ENCODE measurements at regions not wholly inside any gene's neighbourhood (a gene's known extent, or its start where the extent isn't known, plus 50 kb on each side); places are given as distances from the start of the nearest gene placed in this dataset.
"Not testable (repeated sequence)": the region's sequence is repeated elsewhere in the genome, so short reads cannot be mapped to it uniquely, and the experiment has no call there.

- intact Hi-C loops (cut with micrococcal nuclease): no loop called here
- DNase-seq (no peak), ATAC-seq (no peak)
- POLR2A ChIA-PET: no interaction called here
- H3K4me1 ChIP-seq (ENCODE audit: control insufficient read depth in 2 of 2, insufficient read depth in 2 of 2, low read length in 2 of 2): no peaks in the 10 kb centered on the region
- H3K27ac ChIP-seq (ENCODE audit: low read depth, low read length): no peak overlapping the region
- no peaks in the 10 kb centered on the region for H3K36me3 ChIP-seq (ENCODE audit: control insufficient read depth in 2 of 3, insufficient read depth in 3 of 3, low read length in 3 of 3)
- CTCF ChIA-PET: no interaction called here
- H3K9me3 ChIP-seq (ENCODE audit: control insufficient read depth in 2 of 3, low read length in 3 of 3): peaks cover 0 to 8% (median 0%) of the 10 kb centered on the region in 3 experiments
- H3K27ac Mint-ChIP-seq: no peak overlapping the region
- H3K4me3 ChIP-seq (ENCODE audit: low read length): no peak overlapping the region
- peaks cover 5 to 35% (median 21%) of the 10 kb centered on the region in 11 donors for H3K9me3 Mint-ChIP-seq
- no peaks in the 10 kb centered on the region for H3K27me3 ChIP-seq (ENCODE audit: control insufficient read depth in 2 of 2, insufficient read depth in 2 of 2, low read length in 2 of 2)
- H3K4me1 Mint-ChIP-seq: no peaks in the 10 kb centered on the region
- no peak overlapping the region for H3K4me3 Mint-ChIP-seq
- peaks cover 0 to 11% (median 0%) of the 10 kb centered on the region in 5 donors for H3K36me3 Mint-ChIP-seq
- peaks cover 0 to 37% (median 27%) of the 10 kb centered on the region in 5 donors for H3K27me3 Mint-ChIP-seq
These were observed 100.4 kb downstream of the EN1 start for GRCh38 chr2:118747066-118747465.

- intact Hi-C loops (cut with micrococcal nuclease); CTCF ChIA-PET; H3K4me1 Mint-ChIP-seq: not testable (repeated sequence)
These were observed 102.7 kb downstream of the EN1 start for GRCh38 chr2:118744682-118745181.

DNA sequence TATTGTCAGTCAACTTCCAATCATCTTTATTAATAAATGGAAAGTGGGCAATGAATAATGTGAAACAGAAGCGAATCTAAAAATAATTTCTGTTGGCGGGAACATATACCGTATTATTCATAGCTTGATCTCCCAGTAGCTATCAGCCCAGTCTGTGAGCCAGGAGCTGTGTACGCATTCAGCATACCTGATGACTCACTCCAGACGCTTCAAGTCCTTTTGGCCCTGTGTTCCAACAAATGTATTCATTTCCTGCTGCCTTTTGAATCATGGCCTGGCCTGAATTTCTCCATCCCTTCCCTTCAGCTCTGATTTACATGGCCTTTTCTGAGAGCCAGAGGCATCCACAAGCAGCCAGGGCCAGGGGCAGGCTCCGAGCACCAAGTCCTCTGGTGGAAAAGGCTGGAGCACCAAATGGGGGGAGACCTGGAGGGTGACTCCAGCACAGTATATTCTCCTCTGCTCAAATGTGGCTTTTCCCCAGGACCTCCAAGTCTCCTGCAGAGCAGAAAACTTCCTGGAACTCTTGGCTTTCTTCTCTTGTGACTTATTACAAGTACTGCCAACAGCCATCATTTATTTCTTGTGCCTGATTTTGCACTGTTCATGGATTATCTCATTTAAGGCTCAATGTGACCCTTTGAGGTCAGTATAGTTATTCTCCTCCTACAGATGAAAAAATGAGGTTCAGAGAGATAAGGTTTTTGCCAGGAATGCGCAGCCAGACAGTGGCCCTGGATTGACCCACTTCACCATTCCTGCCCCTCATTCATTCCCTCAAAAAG is 108.7 kb downstream of the EN1 start:
- Histone ChIP-seq H3K36me3 (ENCODE audit: control insufficient read depth in 2 of 3, insufficient read depth in 3 of 3, low read length in 3 of 3) (no peaks in the 10 kb centered on the region), H3K4me3 (ENCODE audit: low read length) (no peak overlapping the region), H3K27ac (ENCODE audit: low read depth, low read length) (no peak overlapping the region), H3K9me3 (ENCODE audit: control insufficient read depth in 2 of 3, low read length in 3 of 3) (no peaks in the 10 kb centered on the region), H3K27me3 (ENCODE audit: control insufficient read depth in 2 of 2, insufficient read depth in 2 of 2, low read length in 2 of 2) (no peaks in the 10 kb centered on the region), H3K4me1 (ENCODE audit: control insufficient read depth in 2 of 2, insufficient read depth in 2 of 2, low read length in 2 of 2) (no peaks in the 10 kb centered on the region)
- POLR2A ChIA-PET: no interaction called here
- peaks cover 0 to 32% (median 20%) of the 10 kb centered on the region in 5 donors for H3K27me3 Mint-ChIP-seq
- intact Hi-C loops (cut with micrococcal nuclease): no loop called here
- peaks cover 0 to 5% (median 0%) of the 10 kb centered on the region in 5 donors for H3K36me3 Mint-ChIP-seq
- no peak overlapping the region for H3K4me3 Mint-ChIP-seq
- ATAC-seq: no peak
- no peaks in the 10 kb centered on the region for H3K4me1 Mint-ChIP-seq
- CTCF ChIA-PET: no interaction called here
- no peak for DNase-seq
- no peak overlapping the region for H3K27ac Mint-ChIP-seq
- peaks cover 0 to 15% (median 5%) of the 10 kb centered on the region in 11 donors for H3K9me3 Mint-ChIP-seq

More at GRCh38 chr2:118744682-118745181, 102.7 kb downstream of the EN1 start:
- ATAC-seq; H3K9me3 ChIP-seq (ENCODE audit: control insufficient read depth in 2 of 3, low read length in 3 of 3); H3K4me3 ChIP-seq (ENCODE audit: low read length); POLR2A ChIA-PET; H3K36me3 ChIP-seq (ENCODE audit: control insufficient read depth in 2 of 3, insufficient read depth in 3 of 3, low read length in 3 of 3); H3K4me1 ChIP-seq (ENCODE audit: control insufficient read depth in 2 of 2, insufficient read depth in 2 of 2, low read length in 2 of 2); H3K27me3 ChIP-seq (ENCODE audit: control insufficient read depth in 2 of 2, insufficient read depth in 2 of 2, low read length in 2 of 2); DNase-seq; H3K27ac Mint-ChIP-seq; H3K4me3 Mint-ChIP-seq; H3K27ac ChIP-seq (ENCODE audit: low read depth, low read length): not testable (repeated sequence)
- Mint-ChIP-seq H3K36me3 (peaks cover 0 to 11% (median 0%) of the 10 kb centered on the region in 5 donors), H3K9me3 (peaks cover 5 to 39% (median 19%) of the 10 kb centered on the region in 11 donors), H3K27me3 (peaks cover 0 to 38% (median 23%) of the 10 kb centered on the region in 5 donors)

- DNase-seq (no peak), ATAC-seq (no peak)
- Histone ChIP-seq H3K27ac (ENCODE audit: low read depth, low read length) (no peak overlapping the region), H3K4me3 (ENCODE audit: low read length) (no peak overlapping the region), H3K4me1 (ENCODE audit: control insufficient read depth in 2 of 2, insufficient read depth in 2 of 2, low read length in 2 of 2) (no peaks in the 10 kb centered on the region), H3K27me3 (ENCODE audit: control insufficient read depth in 2 of 2, insufficient read depth in 2 of 2, low read length in 2 of 2) (no peaks in the 10 kb centered on the region), H3K36me3 (ENCODE audit: control insufficient read depth in 2 of 3, insufficient read depth in 3 of 3, low read length in 3 of 3) (no peaks in the 10 kb centered on the region), H3K9me3 (ENCODE audit: control insufficient read depth in 2 of 3, low read length in 3 of 3) (no peaks in the 10 kb centered on the region)
- ChIA-PET POLR2A (no interaction called here), CTCF (no interaction called here)
- Mint-ChIP-seq H3K27ac (no peak overlapping the region), H3K9me3 (peaks cover 0 to 9% (median 2%) of the 10 kb centered on the region in 11 donors), H3K4me1 (no peaks in the 10 kb centered on the region), H3K4me3 (peak overlapping the region in 1 of 10 donors; percentile 2), H3K27me3 (peaks cover 0 to 28% (median 20%) of the 10 kb centered on the region in 5 donors), H3K36me3 (peaks cover 0 to 3% (median 0%) of the 10 kb centered on the region in 5 donors)
- intact Hi-C loops (cut with micrococcal nuclease): no loop called here
These were observed 109.3 kb downstream of the EN1 start for GRCh38 chr2:118738106-118738505.

DNA sequence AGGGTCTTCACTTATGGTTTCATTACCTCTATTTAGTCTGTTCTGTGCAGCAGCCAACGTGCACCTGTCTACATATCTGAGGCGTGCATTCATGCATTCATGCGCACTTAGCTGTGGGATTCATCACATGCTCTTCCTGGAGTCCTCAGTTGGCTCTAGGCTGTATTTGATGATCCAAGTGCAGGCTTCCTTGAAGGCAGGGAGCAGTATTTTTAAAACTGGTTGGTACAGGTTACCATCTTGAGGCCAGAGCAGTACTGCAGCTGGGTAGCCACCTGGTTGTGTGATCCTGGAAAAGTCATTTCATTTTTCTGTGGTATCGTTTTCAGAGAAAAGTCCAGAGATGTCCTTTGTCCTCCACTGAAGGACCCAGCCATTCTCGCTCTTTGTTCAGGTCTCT is 109.8 kb downstream of the EN1 start:
- Histone ChIP-seq H3K4me1 (ENCODE audit: control insufficient read depth in 2 of 2, insufficient read depth in 2 of 2, low read length in 2 of 2) (no peaks in the 10 kb centered on the region), H3K27me3 (ENCODE audit: control insufficient read depth in 2 of 2, insufficient read depth in 2 of 2, low read length in 2 of 2) (no peaks in the 10 kb centered on the region), H3K4me3 (ENCODE audit: low read length) (no peak overlapping the region), H3K36me3 (ENCODE audit: control insufficient read depth in 2 of 3, insufficient read depth in 3 of 3, low read length in 3 of 3) (no peaks in the 10 kb centered on the region), H3K9me3 (ENCODE audit: control insufficient read depth in 2 of 3, low read length in 3 of 3) (no peaks in the 10 kb centered on the region), H3K27ac (ENCODE audit: low read depth, low read length) (no peak overlapping the region)
- Mint-ChIP-seq H3K27ac (no peak overlapping the region), H3K4me1 (no peaks in the 10 kb centered on the region), H3K9me3 (peaks cover 0 to 6% (median 0%) of the 10 kb centered on the region in 11 donors), H3K27me3 (peaks cover 0 to 28% (median 20%) of the 10 kb centered on the region in 5 donors), H3K36me3 (peaks cover 0 to 3% (median 0%) of the 10 kb centered on the region in 5 donors), H3K4me3 (no peak overlapping the region)
- intact Hi-C loops (cut with micrococcal nuclease): no loop called here
- ChIA-PET CTCF (no interaction called here), POLR2A (no interaction called here)
- ATAC-seq (no peak), DNase-seq (no peak)

GRCh38 chr2:118732432-118732831 is 115.0 kb downstream of the EN1 start:
- Mint-ChIP-seq H3K4me3 (no peak overlapping the region), H3K4me1 (no peaks in the 10 kb centered on the region), H3K27ac (no peak overlapping the region), H3K36me3 (peaks cover 0 to 4% (median 0%) of the 10 kb centered on the region in 5 donors), H3K9me3 (peaks cover 0 to 15% (median 4%) of the 10 kb centered on the region in 11 donors), H3K27me3 (peaks cover 0 to 28% (median 12%) of the 10 kb centered on the region in 5 donors)
- Histone ChIP-seq H3K9me3 (ENCODE audit: control insufficient read depth in 2 of 3, low read length in 3 of 3) (no peaks in the 10 kb centered on the region), H3K27ac (ENCODE audit: low read depth, low read length) (no peak overlapping the region), H3K36me3 (ENCODE audit: control insufficient read depth in 2 of 3, insufficient read depth in 3 of 3, low read length in 3 of 3) (no peaks in the 10 kb centered on the region), H3K4me1 (ENCODE audit: control insufficient read depth in 2 of 2, insufficient read depth in 2 of 2, low read length in 2 of 2) (no peaks in the 10 kb centered on the region), H3K4me3 (ENCODE audit: low read length) (no peak overlapping the region), H3K27me3 (ENCODE audit: control insufficient read depth in 2 of 2, insufficient read depth in 2 of 2, low read length in 2 of 2) (no peaks in the 10 kb centered on the region)
- ChIA-PET CTCF (no interaction called here), POLR2A (no interaction called here)
- DNase-seq: no peak
- no peak for ATAC-seq
- intact Hi-C loops (cut with micrococcal nuclease): no loop called here

- Mint-ChIP-seq H3K4me1 (no peaks in the 10 kb centered on the region), H3K27me3 (peaks cover 0 to 34% (median 14%) of the 10 kb centered on the region in 5 donors), H3K27ac (no peak overlapping the region), H3K9me3 (peaks cover 0 to 20% (median 5%) of the 10 kb centered on the region in 11 donors), H3K4me3 (no peak overlapping the region), H3K36me3 (peaks cover 0 to 5% (median 0%) of the 10 kb centered on the region in 5 donors)
- H3K36me3 ChIP-seq (ENCODE audit: control insufficient read depth in 2 of 3, insufficient read depth in 3 of 3, low read length in 3 of 3): no peaks in the 10 kb centered on the region
- no peak overlapping the region for H3K4me3 ChIP-seq (ENCODE audit: low read length)
- no peak overlapping the region for H3K27ac ChIP-seq (ENCODE audit: low read depth, low read length)
- CTCF ChIA-PET: no interaction called here
- no peaks in the 10 kb centered on the region for H3K9me3 ChIP-seq (ENCODE audit: control insufficient read depth in 2 of 3, low read length in 3 of 3)
- no peaks in the 10 kb centered on the region for H3K4me1 ChIP-seq (ENCODE audit: control insufficient read depth in 2 of 2, insufficient read depth in 2 of 2, low read length in 2 of 2)
- H3K27me3 ChIP-seq (ENCODE audit: control insufficient read depth in 2 of 2, insufficient read depth in 2 of 2, low read length in 2 of 2): no peaks in the 10 kb centered on the region
- intact Hi-C loops (cut with micrococcal nuclease): no loop called here
- no peak for ATAC-seq
- no peak for DNase-seq
- POLR2A ChIA-PET: no interaction called here
These were observed 116.0 kb downstream of the EN1 start for GRCh38 chr2:118731413-118731812.

Measured in naive thymus-derived CD4-positive, alpha-beta T cell (primary cell).